GM13977 (cell line): ENCODE measurements at regions not wholly inside any gene's neighbourhood (a gene's known extent, or its start where the extent isn't known, plus 50 kb on each side); places are given as distances from the start of the nearest gene placed in this dataset.

Experiments used
- DNase-seq: peaks from one replicate; pipeline ENCODE4 v3.0.0; 2012; ENCODE audit warnings: low spot score
- in situ Hi-C: fragments of 300-500 bp; cut with MboI; formaldehyde crosslinking; loops from one replicate; pipeline ENCODE4 v1.12.0; 2022; ENCODE audit warnings: low sequenced_read_pairs, low pct_unique_long_range_greater_than_20kb, mixed read lengths, inconsistent platforms; ENCODE audit not compliant: unreplicated experiment
- TF ChIP-seq, protein P1 (sequence below): IDR thresholded peaks from 2 replicates; pipeline ENCODE4 v1.5.1; 2012; ENCODE audit warnings: mild to moderate bottlenecking, control low read depth; ENCODE audit not compliant: insufficient read depth; ENCODE audit errors: extremely low read depth, missing control alignments

DNA sequence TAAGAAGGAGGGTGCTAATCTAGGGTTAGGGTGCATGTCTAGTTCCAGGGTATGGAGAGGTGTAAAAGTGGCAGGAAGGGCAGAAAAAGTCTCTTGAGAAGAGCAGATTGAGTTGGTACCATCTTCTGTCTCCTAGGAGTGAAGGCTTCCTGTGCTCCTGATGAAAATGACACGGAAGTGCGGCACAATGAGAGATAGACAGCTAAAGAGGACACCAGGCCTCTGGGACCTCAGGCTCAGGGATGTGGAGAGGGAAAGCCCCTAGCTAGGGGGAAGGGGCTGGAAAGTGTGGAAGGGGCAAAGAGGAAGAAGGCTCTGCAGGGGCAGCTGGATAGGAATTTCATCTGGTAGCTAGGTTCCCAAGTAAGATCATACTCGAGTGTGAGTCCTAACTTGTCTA, 498.3 kb upstream of the EEF2KMT start:
- TF ChIP-seq, protein P1, sequence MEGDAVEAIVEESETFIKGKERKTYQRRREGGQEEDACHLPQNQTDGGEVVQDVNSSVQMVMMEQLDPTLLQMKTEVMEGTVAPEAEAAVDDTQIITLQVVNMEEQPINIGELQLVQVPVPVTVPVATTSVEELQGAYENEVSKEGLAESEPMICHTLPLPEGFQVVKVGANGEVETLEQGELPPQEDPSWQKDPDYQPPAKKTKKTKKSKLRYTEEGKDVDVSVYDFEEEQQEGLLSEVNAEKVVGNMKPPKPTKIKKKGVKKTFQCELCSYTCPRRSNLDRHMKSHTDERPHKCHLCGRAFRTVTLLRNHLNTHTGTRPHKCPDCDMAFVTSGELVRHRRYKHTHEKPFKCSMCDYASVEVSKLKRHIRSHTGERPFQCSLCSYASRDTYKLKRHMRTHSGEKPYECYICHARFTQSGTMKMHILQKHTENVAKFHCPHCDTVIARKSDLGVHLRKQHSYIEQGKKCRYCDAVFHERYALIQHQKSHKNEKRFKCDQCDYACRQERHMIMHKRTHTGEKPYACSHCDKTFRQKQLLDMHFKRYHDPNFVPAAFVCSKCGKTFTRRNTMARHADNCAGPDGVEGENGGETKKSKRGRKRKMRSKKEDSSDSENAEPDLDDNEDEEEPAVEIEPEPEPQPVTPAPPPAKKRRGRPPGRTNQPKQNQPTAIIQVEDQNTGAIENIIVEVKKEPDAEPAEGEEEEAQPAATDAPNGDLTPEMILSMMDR: no peak
- in situ Hi-C loops: no loop called here
- no peak for DNase-seq

DNA sequence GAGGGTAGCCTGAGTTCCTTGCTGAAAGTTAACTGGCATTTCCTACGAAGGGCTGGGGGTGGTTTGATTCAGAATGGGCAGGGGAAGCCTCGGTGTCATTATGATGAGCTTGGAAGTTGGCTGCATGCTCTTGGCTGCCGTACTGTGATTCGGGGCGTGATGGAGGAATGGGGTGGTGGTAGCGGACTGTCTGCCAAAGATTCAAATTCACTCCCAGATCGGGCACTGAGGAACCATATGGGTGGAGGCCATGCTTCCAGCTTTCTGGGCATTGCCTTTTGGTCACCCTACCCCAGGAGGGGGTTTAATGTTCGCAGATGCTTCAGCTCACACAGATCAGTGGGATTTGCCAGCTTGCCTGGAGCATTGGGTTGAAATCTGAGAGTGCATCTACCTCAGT, 492.8 kb upstream of the EEF2KMT start:
- in situ Hi-C loops: no loop called here
- TF ChIP-seq, protein P1: no peak
- DNase-seq: no peak

DNA sequence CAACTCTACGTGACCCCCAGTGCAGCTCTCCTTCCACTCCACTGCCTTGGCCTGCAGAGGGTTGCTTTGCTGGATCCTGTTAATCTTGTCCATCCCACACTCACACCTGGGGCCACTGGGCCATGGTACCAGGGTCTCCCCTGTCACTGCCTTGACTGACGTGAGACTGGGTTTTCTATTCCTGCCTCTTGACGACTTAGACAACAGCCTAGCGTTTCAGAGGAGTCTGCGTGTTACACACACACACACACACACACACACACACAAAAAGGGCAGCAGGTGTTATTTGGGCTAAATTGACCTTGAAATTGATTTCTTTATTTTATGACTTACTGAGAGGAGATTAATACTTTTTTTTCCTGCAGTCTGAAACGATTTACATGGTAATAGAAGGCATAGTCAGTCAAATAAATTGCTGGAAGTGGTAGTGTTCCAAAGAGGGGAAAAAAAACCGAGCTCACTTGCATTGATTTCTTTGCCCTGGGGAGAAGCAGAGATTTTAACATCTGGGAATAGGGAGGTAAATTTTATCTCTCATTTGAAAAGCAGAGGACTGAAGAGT, 492.3 kb upstream of the EEF2KMT start:
- TF ChIP-seq, protein P1: no peak
- in situ Hi-C loops: no loop called here
- no peak for DNase-seq

DNA sequence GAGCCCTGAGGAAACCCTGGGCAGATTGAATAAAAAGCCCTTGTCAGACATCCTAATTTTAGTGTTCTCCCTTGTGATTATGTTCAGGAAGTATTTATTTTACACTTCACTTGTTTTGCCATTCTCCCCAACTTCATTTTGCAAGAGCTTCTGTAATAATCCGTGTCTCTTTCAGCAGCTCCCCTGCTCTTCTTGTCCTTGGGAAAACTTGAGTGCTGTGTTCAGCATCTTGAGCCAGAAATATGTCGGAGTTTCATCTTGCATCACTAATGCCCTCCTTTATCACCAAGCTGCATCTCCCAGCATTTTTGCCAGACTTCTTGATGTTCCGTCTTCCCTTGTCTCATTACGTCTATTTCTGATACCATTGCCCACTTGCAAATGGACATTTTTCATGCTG, 486.5 kb upstream of the EEF2KMT start:
- in situ Hi-C loops: no loop called here
- TF ChIP-seq, protein P1: no peak
- DNase-seq: no peak

DNA sequence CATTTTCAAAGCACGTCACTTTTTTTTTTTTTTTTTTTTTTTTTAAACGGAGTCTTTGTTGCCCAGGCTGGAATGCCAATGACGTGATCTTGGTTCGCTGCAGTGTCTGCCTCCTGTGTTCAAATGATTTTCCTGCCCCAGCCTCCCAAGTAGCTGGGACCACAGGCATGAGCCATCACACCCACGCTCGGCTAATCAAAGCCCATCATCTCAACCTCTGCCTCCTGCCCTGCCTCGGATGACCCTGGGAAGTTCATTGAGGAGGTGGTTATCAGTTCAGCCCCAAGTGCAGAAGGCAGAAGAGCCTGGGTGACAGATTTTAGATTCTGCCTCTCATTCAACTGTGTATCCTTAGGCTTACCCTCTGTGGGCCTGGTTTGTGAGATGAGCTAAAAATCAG, 484.9 kb upstream of the EEF2KMT start:
- TF ChIP-seq, protein P1: no peak
- in situ Hi-C loops: no loop called here
- no peak for DNase-seq

DNA sequence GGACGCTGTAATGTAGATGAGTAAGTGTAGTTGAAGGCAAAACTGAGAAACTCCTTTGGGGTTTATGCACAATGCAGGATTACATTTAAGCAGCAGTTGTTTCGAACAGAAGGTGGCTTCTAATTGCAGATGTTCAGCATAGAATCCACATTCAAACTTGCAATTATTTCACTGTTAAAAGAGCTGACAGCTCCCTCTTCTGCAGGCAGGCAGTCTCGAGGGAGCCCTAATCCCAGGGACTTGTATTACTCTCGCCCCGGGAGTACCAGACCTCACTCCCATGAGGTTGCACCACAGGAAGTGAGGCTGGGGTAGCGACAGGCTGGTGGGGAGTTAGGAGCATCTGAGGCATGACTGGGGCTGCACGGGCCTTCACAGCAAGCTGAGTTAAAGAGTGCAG, 484.3 kb upstream of the EEF2KMT start:
- in situ Hi-C loops: no loop called here
- TF ChIP-seq, protein P1: no peak
- DNase-seq: no peak

DNA sequence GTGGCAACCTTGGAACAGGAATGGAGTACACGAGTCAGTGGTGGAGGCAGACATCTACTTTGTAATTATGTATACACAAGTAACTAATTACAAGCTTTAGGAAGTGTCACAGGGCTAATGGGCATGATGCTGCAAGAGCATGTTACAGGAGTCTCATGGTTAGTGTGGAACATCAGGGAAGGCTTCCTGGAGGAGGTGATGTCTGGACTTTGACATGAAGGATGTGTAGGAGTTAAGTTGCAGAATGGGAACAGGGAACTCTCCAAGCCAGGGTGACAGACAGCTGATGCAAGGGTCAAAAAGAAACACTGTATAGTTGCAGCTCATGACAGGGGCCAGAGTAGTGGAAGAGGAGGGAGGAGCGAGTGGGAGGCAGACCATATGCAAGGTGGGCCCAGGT, 483.8 kb upstream of the EEF2KMT start:
- TF ChIP-seq, protein P1: no peak
- in situ Hi-C loops: no loop called here
- DNase-seq: no peak
